Keratinocyte (primary cell): ENCODE measurements at regions not wholly inside any gene's neighbourhood (a gene's known extent, or its start where the extent isn't known, plus 50 kb on each side); places are given as distances from the start of the nearest gene placed in this dataset.

Experiments used
- DNase-seq: peaks from one replicate; pipeline ENCODE4 v3.0.0-alpha.2; 2011; ENCODE audit warnings: low read depth, missing footprints, low spot score
- FAIRE-seq: peaks from 2 replicates; lab custom pipeline; 2011; peaks lifted over from hg19 to GRCh38; lab: Jason Lieb, UNC
- H2AFZ ChIP-seq: 2 replicates; pipeline ENCODE4 v1.6.0; 2012; ENCODE audit warnings: low read length, control low read depth, inconsistent platforms; ENCODE audit not compliant: control insufficient read depth
- H3K27ac ChIP-seq: 2 replicates; pipeline ENCODE4 v1.5.1; 2011; ENCODE audit warnings: low read length; ENCODE audit not compliant: control insufficient read depth, insufficient read depth
- H3K27me3 ChIP-seq: 3 replicates; pipeline ENCODE4 v1.6.0; 2011; ENCODE audit warnings: low read length; ENCODE audit not compliant: control insufficient read depth, insufficient read depth; ENCODE audit errors: extremely low read depth
- H3K36me3 ChIP-seq, 2 experiments: 2 replicates in 1 of 2; 3 replicates in 1 of 2; pipeline ENCODE4 v1.5.1; 2011; ENCODE audit warnings: low read length in 2 of 2, mild to moderate bottlenecking in 1 of 2; ENCODE audit not compliant: control insufficient read depth in 2 of 2, insufficient read depth in 2 of 2; ENCODE audit errors: extremely low read depth in 1 of 2
- H3K4me1 ChIP-seq: 3 replicates; pipeline ENCODE4 v1.5.1; 2011; ENCODE audit warnings: low read length; ENCODE audit not compliant: control insufficient read depth, insufficient read depth; ENCODE audit errors: extremely low read depth
- H3K4me2 ChIP-seq: 3 replicates; pipeline ENCODE4 v1.6.0; 2011; ENCODE audit warnings: low read depth, low read length; ENCODE audit not compliant: control insufficient read depth, insufficient read depth; ENCODE audit errors: extremely low read depth
- H3K4me3 ChIP-seq, 3 experiments: fragments of 200-600 bp in 1 of 3; sonication (generic) in 1 of 3; 2 replicates in 2 of 3; 3 replicates in 1 of 3; pipeline ENCODE4 v1.5.1; 2011 to 2016; ENCODE audit warnings: low read length in 3 of 3, mild to moderate bottlenecking in 3 of 3, control low read depth in 2 of 3, inconsistent platforms in 1 of 3, low read depth in 1 of 3, mixed read lengths in 1 of 3, mixed run types in 1 of 3, moderate library complexity in 1 of 3; ENCODE audit not compliant: control insufficient read depth in 2 of 3, insufficient read depth in 2 of 3; ENCODE audit errors: extremely low read depth in 1 of 3
- H3K79me2 ChIP-seq: 2 replicates; pipeline ENCODE4 v1.6.0; 2012; ENCODE audit warnings: low read length; ENCODE audit not compliant: control insufficient read depth, insufficient read depth
- H3K9ac ChIP-seq: 3 replicates; pipeline ENCODE4 v1.6.0; 2011; ENCODE audit warnings: low read length; ENCODE audit not compliant: control insufficient read depth, insufficient read depth; ENCODE audit errors: extremely low read depth
- H3K9me1 ChIP-seq: 3 replicates; pipeline ENCODE4 v1.6.0; 2011; ENCODE audit warnings: low read length; ENCODE audit not compliant: control insufficient read depth, insufficient read depth; ENCODE audit errors: extremely low read depth
- H3K9me3 ChIP-seq: 2 replicates; pipeline ENCODE4 v1.5.1; 2012; ENCODE audit warnings: low read depth, low read length; ENCODE audit not compliant: control insufficient read depth
- H4K20me1 ChIP-seq: 3 replicates; pipeline ENCODE4 v1.6.0; 2011; ENCODE audit warnings: low read length; ENCODE audit not compliant: control insufficient read depth, insufficient read depth; ENCODE audit errors: extremely low read depth
- EZH2 ChIP-seq: IDR thresholded peaks from one replicate; pipeline ENCODE4 v1.6.1; 2012; ENCODE audit warnings: inconsistent platforms, mild to moderate bottlenecking, low read length, moderate library complexity
- dilution Hi-C: fragments of 300-500 bp; cut with MboI; formaldehyde crosslinking; loops from one replicate; pipeline ENCODE4 v1.7.0; 2020; ENCODE audit warnings: low sequenced_read_pairs; ENCODE audit not compliant: extremely low pct_ligation_motif_present
- TF ChIP-seq, protein P1 (sequence below), 3 experiments: IDR thresholded peaks in 1 of 3; conservative IDR thresholded peaks in 1 of 3; optimal IDR thresholded peaks in 1 of 3; 2 replicates in 2 of 3; 3 replicates in 1 of 3; pipeline versions ENCODE3 to v1.5.1; 2011; ENCODE audit warnings: low read length in 3 of 3, mild to moderate bottlenecking in 3 of 3, moderate library complexity in 2 of 3, control low read depth in 1 of 3, inconsistent platforms in 1 of 3; ENCODE audit not compliant: insufficient read depth in 2 of 3; ENCODE audit errors: extremely low read depth in 1 of 3

DNA sequence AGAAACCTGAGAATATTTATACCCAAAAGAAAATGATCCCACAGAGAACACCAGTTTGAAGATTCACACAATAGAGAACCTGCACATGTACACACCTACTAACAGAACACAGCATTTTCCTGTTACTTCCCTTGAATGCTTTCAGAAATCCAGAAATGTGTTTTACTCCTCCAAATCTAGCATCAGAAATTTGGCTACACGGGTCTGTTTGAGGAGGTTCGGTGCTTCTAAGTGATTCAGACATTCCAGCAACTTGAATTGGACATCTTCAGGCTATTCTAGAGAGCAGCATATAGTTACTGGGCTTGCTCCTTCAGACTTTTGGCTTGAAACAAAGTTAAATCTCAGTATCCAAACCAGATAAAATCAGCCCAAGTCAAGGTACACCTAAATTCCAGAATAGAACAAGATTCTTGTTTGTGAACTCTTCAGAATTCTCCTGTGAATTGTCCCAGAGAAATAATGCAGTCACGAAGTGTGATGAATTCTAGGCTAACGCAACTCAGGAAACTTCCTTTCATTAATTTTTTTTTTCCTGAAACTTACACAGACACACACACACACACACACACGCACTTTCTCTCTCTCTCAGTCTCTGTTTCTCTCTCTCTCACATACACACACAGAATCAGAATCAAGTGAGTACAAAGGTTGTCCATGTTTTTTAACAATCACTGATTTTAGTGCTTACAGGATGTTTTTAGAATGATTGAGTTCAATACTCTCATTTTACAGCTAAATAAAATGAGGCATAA lies 278.4 kb upstream of the SNX7 start:
- DNase-seq (no peak), FAIRE-seq (peak; percentile 61)
- peaks cover 14% of the 10 kb centered on the region for H3K4me1 ChIP-seq
- no peak for TF ChIP-seq EZH2
- TF ChIP-seq, protein P1, sequence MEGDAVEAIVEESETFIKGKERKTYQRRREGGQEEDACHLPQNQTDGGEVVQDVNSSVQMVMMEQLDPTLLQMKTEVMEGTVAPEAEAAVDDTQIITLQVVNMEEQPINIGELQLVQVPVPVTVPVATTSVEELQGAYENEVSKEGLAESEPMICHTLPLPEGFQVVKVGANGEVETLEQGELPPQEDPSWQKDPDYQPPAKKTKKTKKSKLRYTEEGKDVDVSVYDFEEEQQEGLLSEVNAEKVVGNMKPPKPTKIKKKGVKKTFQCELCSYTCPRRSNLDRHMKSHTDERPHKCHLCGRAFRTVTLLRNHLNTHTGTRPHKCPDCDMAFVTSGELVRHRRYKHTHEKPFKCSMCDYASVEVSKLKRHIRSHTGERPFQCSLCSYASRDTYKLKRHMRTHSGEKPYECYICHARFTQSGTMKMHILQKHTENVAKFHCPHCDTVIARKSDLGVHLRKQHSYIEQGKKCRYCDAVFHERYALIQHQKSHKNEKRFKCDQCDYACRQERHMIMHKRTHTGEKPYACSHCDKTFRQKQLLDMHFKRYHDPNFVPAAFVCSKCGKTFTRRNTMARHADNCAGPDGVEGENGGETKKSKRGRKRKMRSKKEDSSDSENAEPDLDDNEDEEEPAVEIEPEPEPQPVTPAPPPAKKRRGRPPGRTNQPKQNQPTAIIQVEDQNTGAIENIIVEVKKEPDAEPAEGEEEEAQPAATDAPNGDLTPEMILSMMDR (optimal IDR thresholded peaks at IDR 0.05 in 1 of 3, IDR thresholded peaks at IDR 0.05 in 1 of 3, conservative IDR thresholded peaks at IDR 0.05 in 1 of 3; ENCODE audit: extremely low read depth in 1 of 3, insufficient read depth in 2 of 3, low read length in 3 of 3): no peak
- H3K4me3 ChIP-seq: no peak overlapping the region
- dilution Hi-C loops: no loop called here
- H3K9me1 ChIP-seq: no peaks in the 10 kb centered on the region
- no peak overlapping the region for H3K27ac ChIP-seq
- no peaks in the 10 kb centered on the region for H3K27me3 ChIP-seq
- H3K79me2 ChIP-seq: no peaks in the 10 kb centered on the region
- H3K36me3 ChIP-seq: no peaks in the 10 kb centered on the region
- no peaks in the 10 kb centered on the region for H4K20me1 ChIP-seq
- peak overlapping the region; percentile 61 for H2AFZ ChIP-seq
- H3K9me3 ChIP-seq: no peaks in the 10 kb centered on the region
- H3K9ac ChIP-seq: no peak overlapping the region
- H3K4me2 ChIP-seq: no peak overlapping the region

GRCh38 chr1:98382586-98382985 lies 278.9 kb upstream of the SNX7 start:
- no peaks in the 10 kb centered on the region for H3K36me3 ChIP-seq
- dilution Hi-C loops: no loop called here
- no peaks in the 10 kb centered on the region for H3K9me1 ChIP-seq
- DNase-seq: no peak
- no peaks in the 10 kb centered on the region for H4K20me1 ChIP-seq
- peaks cover 8% of the 10 kb centered on the region for H3K4me1 ChIP-seq
- H3K27ac ChIP-seq: no peak overlapping the region
- no peak overlapping the region for H3K4me2 ChIP-seq
- no peaks in the 10 kb centered on the region for H3K9me3 ChIP-seq
- H3K27me3 ChIP-seq: no peaks in the 10 kb centered on the region
- FAIRE-seq: peak; percentile 74
- no peaks in the 10 kb centered on the region for H3K79me2 ChIP-seq
- no peak overlapping the region for H3K9ac ChIP-seq
- H2AFZ ChIP-seq: no peak overlapping the region
- TF ChIP-seq, protein P1 (optimal IDR thresholded peaks at IDR 0.05 in 1 of 3, IDR thresholded peaks at IDR 0.05 in 1 of 3, conservative IDR thresholded peaks at IDR 0.05 in 1 of 3; ENCODE audit: extremely low read depth in 1 of 3, insufficient read depth in 2 of 3, low read length in 3 of 3): no peak
- no peak for TF ChIP-seq EZH2
- no peak overlapping the region for H3K4me3 ChIP-seq
